NT2/D1 (cell line): ENCODE measurements at regions not wholly inside any gene's neighbourhood (a gene's known extent, or its start where the extent isn't known, plus 50 kb on each side); places are given as distances from the start of the nearest gene placed in this dataset.

ENCODE experiments used
- DNase-seq: peaks from one replicate; pipeline ENCODE4 v3.0.0-alpha.2; 2011; ENCODE audit warnings: low read depth, low spot score
- H3K27me3 ChIP-seq: 2 replicates; pipeline ENCODE4 v1.6.0; 2011; ENCODE audit warnings: mild to moderate bottlenecking; ENCODE audit not compliant: insufficient read length, insufficient read depth
- H3K36me3 ChIP-seq: 2 replicates; pipeline ENCODE4 v1.6.1; 2011; ENCODE audit warnings: mild to moderate bottlenecking, low read length, mixed read lengths; ENCODE audit not compliant: insufficient read depth, insufficient read length
- H3K4me1 ChIP-seq: 2 replicates; pipeline ENCODE4 v1.5.1; 2011; ENCODE audit not compliant: insufficient read depth, insufficient read length
- H3K4me3 ChIP-seq: 2 replicates; pipeline ENCODE4 v1.5.1; 2011; ENCODE audit warnings: low read depth; ENCODE audit not compliant: insufficient read length
- H3K9ac ChIP-seq: 2 replicates; pipeline ENCODE4 v1.6.0; 2011; ENCODE audit warnings: low read depth; ENCODE audit not compliant: insufficient read length
- H3K9me3 ChIP-seq: 2 replicates; pipeline ENCODE4 v1.5.1; 2011; ENCODE audit warnings: mild to moderate bottlenecking, low read length; ENCODE audit not compliant: insufficient read depth
- SUZ12 ChIP-seq: IDR thresholded peaks from 2 replicates; pipeline ENCODE4 v1.6.1; 2011; ENCODE audit not compliant: insufficient read length, insufficient read depth; ENCODE audit errors: extremely low read depth
- YY1 ChIP-seq: IDR thresholded peaks from 2 replicates; pipeline ENCODE4 v1.6.1; 2011; ENCODE audit not compliant: insufficient read length, insufficient read depth
- ZNF274 ChIP-seq: IDR thresholded peaks from 2 replicates; pipeline ENCODE4 v1.6.1; 2011; ENCODE audit warnings: mild to moderate bottlenecking, low read depth, low read length

DNA sequence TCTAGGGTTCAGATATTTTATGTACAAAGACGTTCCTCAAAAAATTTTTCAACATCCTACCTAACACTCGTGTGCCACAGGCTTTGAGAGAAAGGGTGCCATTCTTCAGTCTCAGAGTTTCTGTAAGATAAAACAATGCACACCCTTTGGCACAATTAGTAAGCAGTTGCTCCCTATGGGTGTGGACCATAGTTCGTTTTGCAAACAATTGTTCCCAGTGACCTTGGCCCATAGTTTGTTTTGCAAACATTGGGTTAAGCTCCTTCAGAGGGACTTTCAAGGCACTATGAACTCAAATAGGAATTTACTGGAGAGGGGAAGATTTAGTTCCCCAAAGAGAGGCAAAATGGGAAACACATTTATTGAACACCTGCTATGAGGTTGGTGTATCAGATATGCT lies 220.3 kb upstream of the CA10 start:
- no peak overlapping the region for H3K4me3 ChIP-seq
- DNase-seq, result no peak
- TF ChIP-seq YY1 (no peak), SUZ12 (no peak), ZNF274 (no peak)
- no peaks in the 10 kb centered on the region for H3K36me3 ChIP-seq
- H3K9ac ChIP-seq, result no peak overlapping the region
- no peaks in the 10 kb centered on the region for H3K27me3 ChIP-seq
- H3K4me1 ChIP-seq, result no peaks in the 10 kb centered on the region
- H3K9me3 ChIP-seq, result no peaks in the 10 kb centered on the region; the same call in 1 of the 2 replicates

DNA sequence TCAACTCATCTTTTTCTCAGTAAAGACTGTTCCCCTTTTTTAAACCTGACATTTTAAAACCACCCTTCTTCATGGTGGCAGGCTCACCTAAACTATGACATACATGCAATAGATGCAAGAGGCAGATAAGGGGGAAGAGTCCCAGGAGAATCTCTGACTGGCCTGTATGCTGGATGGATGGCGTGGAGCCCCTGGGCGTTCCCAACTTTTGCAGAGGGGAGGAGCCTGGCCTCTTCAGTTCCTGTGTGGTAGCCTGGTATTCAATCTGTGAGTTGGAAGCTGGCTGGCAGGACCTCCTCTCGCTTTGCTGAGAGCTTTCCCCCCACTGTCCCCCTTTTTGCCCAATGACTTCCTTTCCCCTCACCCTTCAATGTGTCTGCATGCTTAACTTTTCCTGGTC lies 217.6 kb upstream of the CA10 start:
- no peaks in the 10 kb centered on the region; the same call in 1 of the 2 replicates for H3K9me3 ChIP-seq
- no peak overlapping the region for H3K9ac ChIP-seq
- H3K4me3 ChIP-seq, result no peak overlapping the region
- no peaks in the 10 kb centered on the region for H3K4me1 ChIP-seq
- no peak for DNase-seq
- no peaks in the 10 kb centered on the region for H3K36me3 ChIP-seq
- TF ChIP-seq YY1 (no peak), SUZ12 (no peak), ZNF274 (no peak)
- H3K27me3 ChIP-seq, result no peaks in the 10 kb centered on the region

DNA sequence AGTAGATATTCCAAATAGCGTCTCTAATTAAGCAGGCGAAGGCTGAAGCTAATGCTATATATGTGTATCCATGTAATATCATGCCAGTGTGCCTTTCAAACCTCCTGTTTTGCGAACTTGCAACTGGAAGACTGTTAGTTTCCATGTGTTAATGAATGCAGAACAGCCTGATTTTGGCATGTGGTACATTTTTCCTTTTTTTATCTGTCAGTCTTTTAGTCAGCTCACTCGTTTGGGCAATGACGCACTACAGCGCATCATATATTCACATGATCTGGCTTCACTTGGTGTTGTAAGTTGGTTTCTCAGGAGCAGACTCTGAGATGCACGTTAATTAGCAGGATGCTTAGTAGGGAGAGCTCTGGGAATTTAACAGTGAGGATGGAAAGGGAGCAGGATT lies 210.4 kb upstream of the CA10 start:
- no peaks in the 10 kb centered on the region for H3K9me3 ChIP-seq
- H3K4me3 ChIP-seq, result no peak overlapping the region
- H3K27me3 ChIP-seq, result no peaks in the 10 kb centered on the region
- H3K36me3 ChIP-seq, result no peaks in the 10 kb centered on the region
- TF ChIP-seq ZNF274 (no peak), YY1 (no peak), SUZ12 (no peak)
- DNase-seq, result no peak
- H3K9ac ChIP-seq, result no peak overlapping the region
- H3K4me1 ChIP-seq, result no peaks in the 10 kb centered on the region

DNA sequence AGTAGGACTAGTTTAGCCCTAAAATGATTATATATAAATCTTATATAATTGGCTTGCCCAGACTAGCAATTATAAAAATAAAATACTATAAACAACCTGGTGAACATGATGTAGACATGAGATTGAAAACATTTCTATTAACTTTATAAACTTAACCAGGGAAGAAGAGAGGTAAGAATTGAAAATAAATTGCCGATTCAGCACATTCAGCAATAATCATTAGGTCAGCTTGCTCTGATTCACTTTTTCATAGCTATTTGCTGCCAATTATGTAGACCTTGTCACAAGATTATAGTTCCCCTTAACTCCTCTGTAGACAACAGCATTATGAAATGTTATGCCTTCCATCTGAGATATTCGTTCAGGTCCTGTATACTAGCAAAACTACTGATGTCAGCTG lies 199.3 kb upstream of the CA10 start:
- H3K9ac ChIP-seq, result no peak overlapping the region
- no peak overlapping the region for H3K4me3 ChIP-seq
- no peaks in the 10 kb centered on the region for H3K4me1 ChIP-seq
- H3K36me3 ChIP-seq, result no peaks in the 10 kb centered on the region
- H3K27me3 ChIP-seq, result no peaks in the 10 kb centered on the region
- peaks cover 8% of the 10 kb centered on the region; the same call in 1 of the 2 replicates for H3K9me3 ChIP-seq
- DNase-seq, result no peak
- no peak for TF ChIP-seq SUZ12
- TF ChIP-seq ZNF274, result no peak

DNA sequence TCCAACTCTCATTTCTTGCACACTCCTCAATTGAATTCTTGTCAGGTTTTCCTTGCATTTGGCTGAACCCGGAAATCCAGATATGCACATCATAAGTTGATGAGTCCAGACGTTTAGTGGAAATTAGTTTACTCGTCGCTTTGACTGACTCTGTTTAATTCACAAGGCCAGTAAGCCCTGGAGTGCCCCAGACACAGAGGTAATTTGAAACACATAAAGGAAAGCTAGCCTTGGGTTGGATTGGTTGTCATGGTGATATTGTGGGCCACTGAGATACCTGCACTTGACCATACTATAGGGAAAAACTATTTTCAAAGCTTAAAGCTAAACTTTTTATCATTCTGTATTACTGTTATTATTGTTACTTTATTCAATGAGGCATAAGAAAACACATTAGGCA lies 178.3 kb upstream of the CA10 start:
- TF ChIP-seq YY1 (no peak), SUZ12 (no peak), ZNF274 (no peak)
- Histone ChIP-seq H3K4me3 (no peak overlapping the region), H3K9me3 (no peaks in the 10 kb centered on the region), H3K27me3 (no peaks in the 10 kb centered on the region), H3K4me1 (no peaks in the 10 kb centered on the region), H3K9ac (no peak overlapping the region), H3K36me3 (no peaks in the 10 kb centered on the region)
- no peak for DNase-seq

DNA sequence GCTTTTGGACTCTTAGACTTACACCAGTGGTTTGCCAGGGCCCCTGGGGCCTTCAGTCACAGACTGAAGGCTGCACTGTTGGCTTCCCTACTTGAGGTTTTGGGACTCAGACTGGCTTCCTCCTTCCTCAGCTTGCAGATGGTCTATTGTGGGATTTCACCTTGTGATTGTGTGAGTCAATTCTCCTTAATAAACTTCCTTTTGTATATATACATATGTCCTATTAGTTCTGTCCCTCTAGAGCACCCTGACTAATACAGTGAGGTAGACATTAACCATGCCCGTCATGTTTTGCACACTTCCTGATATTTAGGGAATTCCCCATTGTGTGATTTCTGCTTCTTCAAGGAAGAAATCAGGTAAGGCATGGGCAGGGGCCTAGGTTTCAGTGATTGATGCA lies 147.8 kb upstream of the CA10 start:
- Histone ChIP-seq H3K4me1 (no peaks in the 10 kb centered on the region), H3K27me3 (no peaks in the 10 kb centered on the region), H3K9ac (no peak overlapping the region), H3K4me3 (no peak overlapping the region), H3K9me3 (peaks cover 8% of the 10 kb centered on the region; the same call in 1 of the 2 replicates), H3K36me3 (no peaks in the 10 kb centered on the region)
- no peak for TF ChIP-seq SUZ12
- TF ChIP-seq ZNF274, result no peak
- TF ChIP-seq YY1, result no peak
- no peak for DNase-seq

DNA sequence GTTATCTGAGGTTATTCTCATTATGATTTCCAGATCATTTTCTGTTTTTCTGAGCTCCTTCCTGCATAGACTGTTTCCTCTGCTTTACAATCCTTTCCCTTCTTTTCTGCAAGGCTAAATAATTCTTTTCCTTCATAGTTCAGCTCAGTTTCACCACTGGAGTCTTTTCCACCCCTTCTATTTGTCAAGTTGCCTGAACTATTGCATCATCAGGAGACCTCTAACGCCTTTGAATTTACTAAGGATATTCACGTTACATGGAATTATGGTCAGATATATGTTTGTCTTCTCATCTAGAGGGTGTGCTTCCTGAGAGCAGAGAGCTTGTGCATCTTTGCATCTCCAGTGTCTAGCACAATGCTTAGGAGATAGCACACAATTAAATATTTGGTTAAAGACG lies 140.4 kb upstream of the CA10 start:
- Histone ChIP-seq H3K9me3 (no peaks in the 10 kb centered on the region), H3K4me1 (no peaks in the 10 kb centered on the region), H3K4me3 (no peak overlapping the region), H3K9ac (no peak overlapping the region), H3K27me3 (no peaks in the 10 kb centered on the region), H3K36me3 (no peaks in the 10 kb centered on the region)
- DNase-seq, result no peak
- TF ChIP-seq ZNF274 (no peak), SUZ12 (no peak), YY1 (no peak)
